ENCODE measurements at regions not wholly inside any gene's neighbourhood (a gene's known extent, or its start where the extent isn't known, plus 50 kb on each side); places are given as distances from the start of the nearest gene placed in this dataset.

GRCh38 chr3:41089566-41089965 lies 109.7 kb upstream of the CTNNB1 start:
- H3K36me3 ChIP-seq (ENCODE audit: control insufficient read depth, insufficient read depth, low read length) = no peaks in the 10 kb centered on the region
- ChIA-PET CTCF (ENCODE audit: low intra/inter-chr PET ratio) (no interaction called here), POLR2A (no interaction called here)
- no peaks in the 10 kb centered on the region for H3K9me3 ChIP-seq (replicated peaks; ENCODE audit: control insufficient read depth, insufficient read depth, low read depth, low read length)
- H3K9ac ChIP-seq (ENCODE audit: insufficient read depth in 1 of 2, low read depth in 2 of 2, low read length in 2 of 2) = no peak overlapping the region
- no peak overlapping the region for H3K27ac ChIP-seq (ENCODE audit: extremely low read depth, low read depth, low read length)
- TF ChIP-seq ZNF133 (CRISPR knock-in tag; IDR thresholded peaks at IDR 0.05) = no peak
- TF ChIP-seq SMARCC2 (IDR thresholded peaks at IDR 0.05; ENCODE audit: low read depth) = no peak
- TF ChIP-seq GABPB1 (CRISPR knock-in tag; IDR thresholded peaks at IDR 0.05) = no peak
- no peak for TF ChIP-seq ZKSCAN1 (IDR thresholded peaks at IDR 0.05; ENCODE audit: low read depth, low read length)
- TF ChIP-seq ZNF232 (CRISPR knock-in tag; IDR thresholded peaks at IDR 0.05) = no peak
- no peak for TF ChIP-seq ZNF696 (CRISPR knock-in tag; conservative IDR thresholded peaks at IDR 0.05)
- no peak for TF ChIP-seq TCF15 (CRISPR knock-in tag; IDR thresholded peaks at IDR 0.05)
- H3K79me2 ChIP-seq (ENCODE audit: control insufficient read depth, insufficient read depth, low read length) = no peaks in the 10 kb centered on the region
- intact Hi-C loops (cut with micrococcal nuclease) = no loop called here
- WGBS (ENCODE audit: insufficient coverage, low coverage, missing lambda C conversion rate) = 0% methylated on average over 1 of the region's 1 CpG
- no peak overlapping the region for H2AFZ ChIP-seq (ENCODE audit: low read depth, low read length)
- ATAC-seq (no peak), DNase-seq (ENCODE audit: extremely low read depth in 1 of 4, low spot score in 3 of 4) (no peak), FAIRE-seq (no peak)
- H3K27me3 ChIP-seq (ENCODE audit: control insufficient read depth in 2 of 2, insufficient read depth in 2 of 2, low read length in 2 of 2) = no peaks in the 10 kb centered on the region
- no peak overlapping the region for H3K4me2 ChIP-seq (ENCODE audit: insufficient read depth, low read length)
- no TSS peak for BruUV-seq (replicated peaks)
- no peaks in the 10 kb centered on the region for H3K9me1 ChIP-seq (ENCODE audit: control insufficient read depth, insufficient read depth, low read length)
- H3K4me1 ChIP-seq (replicated peaks in 1 of 2; ENCODE audit: control insufficient read depth in 2 of 2, insufficient read depth in 2 of 2, low read length in 2 of 2) = no peaks in the 10 kb centered on the region; a peak in 1 of 5 replicates
- H4K20me1 ChIP-seq (replicated peaks; ENCODE audit: control insufficient read depth, insufficient read depth, low read length) = no peaks in the 10 kb centered on the region
- no peak overlapping the region for H3K4me3 ChIP-seq
- in situ Hi-C loops (cut with MboI) = no loop called here

GRCh38 chr3:41092844-41093243 lies 106.5 kb upstream of the CTNNB1 start:
- H3K36me3 ChIP-seq (ENCODE audit: control insufficient read depth, insufficient read depth, low read length) = no peaks in the 10 kb centered on the region
- WGBS (ENCODE audit: insufficient coverage, low coverage, missing lambda C conversion rate) = 10% methylated on average over 4 of the region's 4 CpGs
- no peak overlapping the region for H3K4me2 ChIP-seq (ENCODE audit: insufficient read depth, low read length)
- FAIRE-seq = no peak
- POLR2A ChIA-PET = no interaction called here
- intact Hi-C loops (cut with micrococcal nuclease) = no loop called here
- H3K27ac ChIP-seq (ENCODE audit: extremely low read depth, low read depth, low read length) = no peak overlapping the region
- CTCF ChIA-PET (ENCODE audit: low intra/inter-chr PET ratio) = no interaction called here
- no peaks in the 10 kb centered on the region for H4K20me1 ChIP-seq (replicated peaks; ENCODE audit: control insufficient read depth, insufficient read depth, low read length)
- no peaks in the 10 kb centered on the region for H3K27me3 ChIP-seq (ENCODE audit: control insufficient read depth in 2 of 2, insufficient read depth in 2 of 2, low read length in 2 of 2)
- peaks cover 0 to 3% of the 10 kb centered on the region in 2 experiments; a peak in 1 of 5 replicates for H3K4me1 ChIP-seq (replicated peaks in 1 of 2; ENCODE audit: control insufficient read depth in 2 of 2, insufficient read depth in 2 of 2, low read length in 2 of 2)
- BruUV-seq (replicated peaks) = no TSS peak
- ATAC-seq = no peak
- no peak overlapping the region for H3K4me3 ChIP-seq
- in situ Hi-C loops (cut with MboI) = no loop called here
- H3K9me3 ChIP-seq (replicated peaks; ENCODE audit: control insufficient read depth, insufficient read depth, low read depth, low read length) = no peaks in the 10 kb centered on the region
- no peaks in the 10 kb centered on the region for H3K79me2 ChIP-seq (ENCODE audit: control insufficient read depth, insufficient read depth, low read length)
- no peak overlapping the region for H3K9ac ChIP-seq (ENCODE audit: insufficient read depth in 1 of 2, low read depth in 2 of 2, low read length in 2 of 2)
- no peak for DNase-seq (ENCODE audit: extremely low read depth in 1 of 4, low spot score in 3 of 4)
- H3K9me1 ChIP-seq (ENCODE audit: control insufficient read depth, insufficient read depth, low read length) = no peaks in the 10 kb centered on the region
- no peak overlapping the region for H2AFZ ChIP-seq (ENCODE audit: low read depth, low read length)
- TF ChIP-seq JUNB (CRISPR knock-in tag; conservative IDR thresholded peaks at IDR 0.05) (no peak), MTA1 (IDR thresholded peaks at IDR 0.05; ENCODE audit: borderline replicate concordance) (no peak), CTCFL (IDR thresholded peaks at IDR 0.05; ENCODE audit: borderline replicate concordance, insufficient read depth, low read depth, low read length, poor library complexity, severe bottlenecking) (no peak), FOS (IDR thresholded peaks at IDR 0.05; ENCODE audit: extremely low read depth, insufficient read length) (no peak), MLX (CRISPR knock-in tag; conservative IDR thresholded peaks at IDR 0.05) (no peak), CREB3 (tag; conservative IDR thresholded peaks at IDR 0.05; ENCODE audit: low read depth) (no peak), SIN3B (IDR thresholded peaks at IDR 0.05; ENCODE audit: low read depth) (no peak)
